Mammary epithelial cell (primary cell): ENCODE measurements at regions not wholly inside any gene's neighbourhood (a gene's known extent, or its start where the extent isn't known, plus 50 kb on each side); places are given as distances from the start of the nearest gene placed in this dataset.

Source experiments
- CTCF ChIP-seq, 2 donors: IDR thresholded peaks in 1 of 2; conservative IDR thresholded peaks in 1 of 2; 2 replicates each; pipeline ENCODE4 v1.5.1; 2011 to 2012; ENCODE audit warnings: inconsistent platforms in 2 of 2, low read length in 2 of 2, mild to moderate bottlenecking in 2 of 2, control low read depth in 1 of 2, low read depth in 1 of 2; ENCODE audit not compliant: insufficient read depth in 1 of 2; ENCODE audit errors: extremely low read depth in 1 of 2
- EZH2 ChIP-seq: IDR thresholded peaks from 2 replicates; pipeline ENCODE4 v1.6.1; 2012; ENCODE audit warnings: low read length, inconsistent platforms, borderline replicate concordance

GRCh38 chr12:28780960-28781359 lies 368.1 kb upstream of the FAR2 start:
- TF ChIP-seq EZH2 (no peak), CTCF (conservative IDR thresholded peaks at IDR 0.05 in 1 of 2, IDR thresholded peaks at IDR 0.05 in 1 of 2; ENCODE audit: extremely low read depth in 1 of 2, insufficient read depth in 1 of 2, low read depth in 1 of 2, low read length in 2 of 2) (no peak)
